A673 (cell line): ENCODE measurements at regions not wholly inside any gene's neighbourhood (a gene's known extent, or its start where the extent isn't known, plus 50 kb on each side); places are given as distances from the start of the nearest gene placed in this dataset.

Source experiments
- EZH2 ChIP-seq: fragments of 200-600 bp; sonication (generic); IDR thresholded peaks from 2 replicates; pipeline ENCODE4 v1.6.1; 2017; ENCODE audit warnings: borderline replicate concordance, low read depth, mild to moderate bottlenecking, mixed read lengths, antibody characterized with exemption, low read length; ENCODE audit not compliant: poor library complexity, severe bottlenecking
- TF ChIP-seq, protein P1 (sequence below): fragments of 300-800, 200-600 bp; sonication (generic); conservative IDR thresholded peaks from 2 replicates; pipeline ENCODE4 v1.5.1; 2017; ENCODE audit warnings: low read depth, mild to moderate bottlenecking, antibody characterized with exemption, low read length, moderate library complexity, mixed read lengths

DNA sequence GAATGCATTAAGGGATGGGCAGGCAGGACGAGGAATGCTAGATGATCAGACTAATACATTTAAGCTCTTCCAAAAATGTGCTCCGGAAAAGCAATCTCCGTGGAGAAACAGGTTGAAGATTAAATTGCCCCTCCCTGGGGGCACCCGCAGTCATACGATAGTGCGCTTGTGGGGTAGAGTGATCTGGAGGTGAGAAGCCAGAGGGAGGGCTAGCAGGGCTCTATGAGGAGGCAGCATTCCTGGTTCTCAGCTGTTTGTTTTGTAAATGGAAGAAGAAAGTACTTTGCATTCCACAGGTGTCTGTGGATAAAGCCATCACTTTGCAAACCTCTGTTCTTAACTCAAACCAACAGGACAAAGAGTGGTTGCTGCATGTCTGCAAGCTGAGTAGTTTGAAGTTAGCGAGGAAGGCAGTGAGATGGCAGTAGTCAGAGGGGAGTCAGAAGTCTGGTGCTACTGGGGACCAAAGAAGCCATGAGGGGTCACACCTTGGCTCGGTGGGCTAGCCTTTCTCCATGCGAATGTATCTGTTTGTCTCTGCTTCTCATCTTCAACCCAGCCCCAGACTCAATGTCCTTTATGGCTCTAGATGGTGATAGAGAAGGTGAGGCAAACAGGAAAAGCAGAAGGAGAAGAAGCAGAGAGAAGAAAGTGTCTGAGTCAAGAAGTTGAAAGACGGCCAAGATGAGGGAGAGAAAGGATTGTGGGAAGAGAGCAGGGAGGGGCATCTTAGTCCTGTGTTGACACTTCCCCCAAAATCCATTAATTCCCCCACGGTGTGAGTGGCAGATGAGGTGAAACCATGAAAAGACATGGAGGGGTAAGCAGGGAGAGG is 65.2 kb upstream of the GJA8 start:
- TF ChIP-seq, protein P1, sequence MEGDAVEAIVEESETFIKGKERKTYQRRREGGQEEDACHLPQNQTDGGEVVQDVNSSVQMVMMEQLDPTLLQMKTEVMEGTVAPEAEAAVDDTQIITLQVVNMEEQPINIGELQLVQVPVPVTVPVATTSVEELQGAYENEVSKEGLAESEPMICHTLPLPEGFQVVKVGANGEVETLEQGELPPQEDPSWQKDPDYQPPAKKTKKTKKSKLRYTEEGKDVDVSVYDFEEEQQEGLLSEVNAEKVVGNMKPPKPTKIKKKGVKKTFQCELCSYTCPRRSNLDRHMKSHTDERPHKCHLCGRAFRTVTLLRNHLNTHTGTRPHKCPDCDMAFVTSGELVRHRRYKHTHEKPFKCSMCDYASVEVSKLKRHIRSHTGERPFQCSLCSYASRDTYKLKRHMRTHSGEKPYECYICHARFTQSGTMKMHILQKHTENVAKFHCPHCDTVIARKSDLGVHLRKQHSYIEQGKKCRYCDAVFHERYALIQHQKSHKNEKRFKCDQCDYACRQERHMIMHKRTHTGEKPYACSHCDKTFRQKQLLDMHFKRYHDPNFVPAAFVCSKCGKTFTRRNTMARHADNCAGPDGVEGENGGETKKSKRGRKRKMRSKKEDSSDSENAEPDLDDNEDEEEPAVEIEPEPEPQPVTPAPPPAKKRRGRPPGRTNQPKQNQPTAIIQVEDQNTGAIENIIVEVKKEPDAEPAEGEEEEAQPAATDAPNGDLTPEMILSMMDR, result no peak
- TF ChIP-seq EZH2, result no peak
